Pancreas (tissue), 10 donors: ENCODE measurements at regions not wholly inside any gene's neighbourhood (a gene's known extent, or its start where the extent isn't known, plus 50 kb on each side); places are given as distances from the start of the nearest gene placed in this dataset.

ENCODE experiments used
- ATAC-seq, 4 donors: fragments of 200-7000 bp; cut with Tn5 transposase; one replicate each; pipeline versions ENCODE4 v1.8.0 to v1.9.1; 2020; ENCODE audit warnings: mild to moderate bottlenecking in 4 of 4, moderate library complexity in 4 of 4
- DNase-seq, 6 donors: peaks; one replicate each; pipeline ENCODE4 v3.0.0-alpha.2; 2020
- FAIRE-seq: peaks from 2 replicates; lab custom pipeline; 2012; peaks lifted over from hg19 to GRCh38; lab: Jason Lieb, UNC
- H3K27ac ChIP-seq, 4 donors: fragments of 200-600 bp; sonication (generic); 1 replicate in 3 of 4; 2 replicates in 1 of 4; pipeline versions ENCODE4 v1.5.0 to v1.8.0; 2020
- H3K27me3 ChIP-seq, 4 donors: fragments of 200-600 bp; one replicate each; pipeline ENCODE4 v1.8.0; 2021
- H3K36me3 ChIP-seq, 3 donors: fragments of 200-600 bp; sonication (generic) in 1 of 3; one replicate each; pipeline versions ENCODE4 v1.5.0 to v1.8.0; 2020 to 2021
- H3K4me1 ChIP-seq, 3 donors: fragments of 200-600 bp; one replicate each; pipeline ENCODE4 v1.8.0; 2021
- H3K4me3 ChIP-seq, 4 donors: fragments of 200-600 bp; sonication (generic) in 2 of 4; one replicate each; pipeline versions ENCODE4 v1.5.0 to v1.8.0; 2020 to 2021
- H3K9me3 ChIP-seq, 4 donors: fragments of 200-600 bp; one replicate each; pipeline ENCODE4 v1.8.0; 2021
- WGBS, 2 donors: extraction: QIAGEN DNeasy Blood & Tissue Kit; methylation state at CpG; one replicate each; pipeline ENCODE4 v1.1.7; 2013; 5-methylcytosine and 5-hydroxymethylcytosine counted together
- intact Hi-C, 3 donors: fragments of 100-400 bp; cut with DNase I; formaldehyde crosslinking; loops; one replicate each; pipeline versions ENCODE4 v1.11.1 to v1.14.2; 2022
- TF ChIP-seq, protein P1 (sequence below), 4 donors: fragments of 200-600 bp; sonication (generic) in 3 of 4; IDR thresholded peaks; one replicate each; pipeline versions ENCODE4 v1.5.0 to v1.8.0; 2021; ENCODE audit warnings: antibody characterized with exemption in 4 of 4
- donor health status: healthy with polysubstance abuse.
- donor health status: DM: no; HTN: no; CAD: no; lungs with moderate emphysema.
- donor health status: DM: no; HTN: no; CAD: no.
- donor health status: control.
- donor health status: control.
- donor health status: Bipolar disorder and iron deficiency.
- donor health status: DM: yes; HTN: yes; CAD: no.
- donor health status: DM: no; HTN: no; CAD: no.
- donor health status: DM: no; HTN: no; CAD: no.
- donor health status: DM: yes; HTN: yes; CAD: no.

DNA sequence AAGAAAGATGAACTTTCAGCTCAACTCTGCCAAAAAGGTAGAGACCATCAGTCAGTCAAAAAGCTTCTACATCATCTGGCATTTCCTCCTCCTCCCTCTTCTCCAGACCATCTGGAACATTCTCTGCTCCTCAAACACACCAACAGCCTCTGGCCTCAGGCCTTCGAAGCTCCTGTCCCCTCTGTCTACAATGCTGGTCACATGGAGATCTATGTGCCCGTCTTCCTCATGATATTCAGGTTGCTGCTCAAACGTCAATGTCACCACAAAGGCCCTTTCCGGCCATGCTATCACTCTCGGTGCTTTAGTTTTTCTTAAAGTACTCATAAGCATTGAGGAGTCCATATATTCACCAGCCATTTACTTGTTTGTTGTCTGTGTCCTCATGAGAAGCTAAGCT lies 146.2 kb downstream of the SPATA19 start:
- Histone ChIP-seq H3K36me3 (no peaks in the 10 kb centered on the region), H3K4me1 (no peaks in the 10 kb centered on the region), H3K9me3 (no peaks in the 10 kb centered on the region), H3K27me3 (no peaks in the 10 kb centered on the region), H3K4me3 (no peak overlapping the region), H3K27ac (no peak overlapping the region)
- WGBS, 2 donors: 70 to 71% methylated on average over 5 of the region's 5 CpGs
- DNase-seq: no peak
- no peak for FAIRE-seq
- intact Hi-C loops: no loop called here
- TF ChIP-seq, protein P1, sequence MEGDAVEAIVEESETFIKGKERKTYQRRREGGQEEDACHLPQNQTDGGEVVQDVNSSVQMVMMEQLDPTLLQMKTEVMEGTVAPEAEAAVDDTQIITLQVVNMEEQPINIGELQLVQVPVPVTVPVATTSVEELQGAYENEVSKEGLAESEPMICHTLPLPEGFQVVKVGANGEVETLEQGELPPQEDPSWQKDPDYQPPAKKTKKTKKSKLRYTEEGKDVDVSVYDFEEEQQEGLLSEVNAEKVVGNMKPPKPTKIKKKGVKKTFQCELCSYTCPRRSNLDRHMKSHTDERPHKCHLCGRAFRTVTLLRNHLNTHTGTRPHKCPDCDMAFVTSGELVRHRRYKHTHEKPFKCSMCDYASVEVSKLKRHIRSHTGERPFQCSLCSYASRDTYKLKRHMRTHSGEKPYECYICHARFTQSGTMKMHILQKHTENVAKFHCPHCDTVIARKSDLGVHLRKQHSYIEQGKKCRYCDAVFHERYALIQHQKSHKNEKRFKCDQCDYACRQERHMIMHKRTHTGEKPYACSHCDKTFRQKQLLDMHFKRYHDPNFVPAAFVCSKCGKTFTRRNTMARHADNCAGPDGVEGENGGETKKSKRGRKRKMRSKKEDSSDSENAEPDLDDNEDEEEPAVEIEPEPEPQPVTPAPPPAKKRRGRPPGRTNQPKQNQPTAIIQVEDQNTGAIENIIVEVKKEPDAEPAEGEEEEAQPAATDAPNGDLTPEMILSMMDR (IDR thresholded peaks at IDR 0.05): no peak
- no peak for ATAC-seq

DNA sequence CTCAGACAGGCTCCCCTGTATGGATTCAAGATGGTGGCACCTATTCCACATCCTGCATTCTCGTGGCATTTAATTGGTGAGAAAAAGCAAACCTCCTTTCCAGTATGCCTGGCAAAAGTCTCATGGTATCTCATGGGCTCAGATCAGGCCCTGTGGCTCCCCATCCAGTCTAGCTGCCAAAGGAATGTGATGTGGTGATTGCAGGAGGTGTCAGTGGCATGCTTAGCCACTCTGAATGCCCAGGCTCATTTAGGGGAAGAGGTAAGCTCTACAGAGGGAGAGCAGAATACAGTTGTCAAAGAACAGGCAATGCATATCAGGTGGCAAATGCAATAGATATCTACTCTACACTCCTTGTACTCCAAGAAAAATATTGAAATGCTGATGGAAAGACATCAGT lies 146.7 kb downstream of the SPATA19 start:
- no peak for ATAC-seq
- FAIRE-seq: no peak
- TF ChIP-seq, protein P1 (IDR thresholded peaks at IDR 0.05): no peak
- intact Hi-C loops: no loop called here
- Histone ChIP-seq H3K27ac (no peak overlapping the region), H3K4me1 (no peaks in the 10 kb centered on the region), H3K4me3 (no peak overlapping the region), H3K27me3 (no peaks in the 10 kb centered on the region), H3K36me3 (no peaks in the 10 kb centered on the region), H3K9me3 (no peaks in the 10 kb centered on the region)
- no peak for DNase-seq
- 71 to 76% methylated on average over 1 of the region's 1 CpG for WGBS, 2 donors

DNA sequence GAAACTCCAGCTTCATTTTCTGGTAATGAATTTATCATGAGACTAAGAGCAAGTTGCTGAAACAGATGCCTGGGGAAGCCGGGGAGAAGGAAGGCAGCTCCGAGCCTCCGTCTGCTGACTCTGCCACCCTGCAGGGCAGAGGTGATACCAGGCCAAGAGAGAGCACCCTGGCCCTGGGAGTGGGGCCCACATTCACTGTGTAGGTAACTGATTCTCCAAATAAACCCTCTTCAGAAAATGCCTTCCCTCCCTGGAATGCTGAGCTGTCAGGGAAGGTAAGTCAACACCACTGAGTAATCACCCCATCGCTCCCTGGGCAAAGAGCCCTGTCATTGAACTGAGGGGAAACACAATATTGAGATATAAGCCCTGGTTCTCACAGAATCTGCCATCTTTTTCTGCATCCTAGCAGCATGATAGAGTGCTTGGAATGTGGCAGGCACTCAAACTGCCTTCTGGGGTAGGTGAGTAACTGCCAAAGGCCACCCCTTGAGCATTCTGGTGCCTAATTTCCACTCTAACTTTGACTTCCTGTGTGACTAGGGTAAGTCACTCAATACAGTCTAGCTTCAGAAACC lies 147.6 kb downstream of the SPATA19 start:
- H3K4me3 ChIP-seq: no peak overlapping the region
- WGBS, 2 donors: 63 to 65% methylated on average over 4 of the region's 4 CpGs
- intact Hi-C loops: no loop called here
- no peak overlapping the region for H3K27ac ChIP-seq
- H3K36me3 ChIP-seq: no peaks in the 10 kb centered on the region
- ATAC-seq: no peak
- no peak for FAIRE-seq
- H3K27me3 ChIP-seq: no peaks in the 10 kb centered on the region
- TF ChIP-seq, protein P1 (IDR thresholded peaks at IDR 0.05): no peak
- DNase-seq: no peak
- H3K4me1 ChIP-seq: no peaks in the 10 kb centered on the region
- no peaks in the 10 kb centered on the region for H3K9me3 ChIP-seq

DNA sequence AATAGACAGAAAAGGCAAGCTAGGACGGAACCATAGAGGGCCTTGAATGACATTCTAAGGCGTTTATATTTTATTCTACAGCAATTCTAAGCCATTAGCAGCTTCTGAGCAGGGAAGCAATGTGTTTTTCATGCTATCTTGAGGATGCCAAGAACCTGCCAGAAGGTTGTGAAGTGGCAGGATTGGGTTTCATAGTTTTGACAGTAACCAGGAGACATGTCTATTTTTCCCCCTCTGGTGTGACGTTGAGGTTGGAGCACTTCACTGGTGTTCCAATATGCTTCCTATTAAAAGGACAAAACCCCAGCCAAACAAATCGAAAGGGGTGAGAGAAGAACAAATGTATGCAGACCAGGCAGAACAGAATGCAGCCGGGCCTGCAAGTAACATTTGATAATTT lies 148.2 kb downstream of the SPATA19 start:
- H3K4me1 ChIP-seq: no peaks in the 10 kb centered on the region
- FAIRE-seq (no peak), DNase-seq (no peak), ATAC-seq (no peak)
- no peaks in the 10 kb centered on the region for H3K27me3 ChIP-seq
- no peak overlapping the region for H3K4me3 ChIP-seq
- H3K27ac ChIP-seq: no peak overlapping the region
- intact Hi-C loops: no loop called here
- TF ChIP-seq, protein P1 (IDR thresholded peaks at IDR 0.05): no peak
- 38 to 54% methylated on average over 5 of the region's 5 CpGs for WGBS, 2 donors
- no peaks in the 10 kb centered on the region for H3K9me3 ChIP-seq
- H3K36me3 ChIP-seq: no peaks in the 10 kb centered on the region

DNA sequence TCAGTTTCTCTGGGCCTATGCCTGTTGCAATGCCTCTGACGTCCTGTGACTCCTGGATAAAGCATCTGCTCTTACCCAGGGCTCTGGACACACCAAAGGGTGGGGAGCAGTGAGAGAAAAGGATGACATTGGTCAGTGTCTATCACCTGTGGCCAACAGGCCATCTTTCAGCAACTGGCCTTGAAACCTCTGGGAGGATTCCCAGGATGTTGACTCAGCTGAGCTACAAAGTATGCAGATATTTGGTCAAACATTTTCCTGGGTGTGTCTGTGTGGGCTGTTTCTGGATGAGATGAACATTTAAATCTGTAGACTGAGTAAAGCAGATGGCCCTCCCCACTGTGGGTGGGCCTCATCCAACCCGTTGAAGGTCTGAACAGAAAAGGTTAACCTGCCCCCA lies 149.9 kb downstream of the SPATA19 start:
- no peak for DNase-seq
- intact Hi-C loops: no loop called here
- FAIRE-seq: no peak
- WGBS, 2 donors: 51 to 55% methylated on average over 2 of the region's 2 CpGs
- ATAC-seq: no peak
- H3K27ac ChIP-seq: no peak overlapping the region
- H3K4me1 ChIP-seq: no peaks in the 10 kb centered on the region
- no peaks in the 10 kb centered on the region for H3K27me3 ChIP-seq
- H3K4me3 ChIP-seq: no peak overlapping the region
- no peaks in the 10 kb centered on the region for H3K36me3 ChIP-seq
- H3K9me3 ChIP-seq: no peaks in the 10 kb centered on the region
- TF ChIP-seq, protein P1 (IDR thresholded peaks at IDR 0.05): no peak
